ENCODE measurements at regions not wholly inside any gene's neighbourhood (a gene's known extent, or its start where the extent isn't known, plus 50 kb on each side); places are given as distances from the start of the nearest gene placed in this dataset.

DNA sequence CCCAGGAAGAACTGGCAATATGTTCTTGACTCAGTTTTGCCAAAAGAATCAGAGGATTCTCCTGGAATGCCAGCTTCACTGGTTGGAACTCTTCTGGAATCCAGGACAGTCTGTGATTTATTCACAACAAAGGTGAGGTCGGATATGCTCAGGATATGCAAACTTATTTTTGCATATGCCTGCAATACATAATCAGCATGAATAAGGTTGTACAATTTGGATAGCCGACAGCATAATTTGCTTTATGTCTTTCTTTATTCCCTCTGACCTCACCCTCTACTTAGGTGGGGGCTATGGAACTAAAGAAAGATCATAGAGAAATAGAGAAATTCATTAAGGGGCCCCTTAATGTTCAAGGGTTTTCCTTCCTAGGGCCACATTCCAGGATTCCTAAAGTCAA is 57.6 kb upstream of the AKR1E2 start:
- no peak for TF ChIP-seq CTCF (IDR thresholded peaks at IDR 0.05; ENCODE audit: borderline replicate concordance, extremely low read depth, low read length, poor library complexity, severe bottlenecking)
- no peak for TF ChIP-seq EZH2 (IDR thresholded peaks at IDR 0.05; ENCODE audit: borderline replicate concordance, low read depth, low read length, severe bottlenecking)

All from DND-41 (cell line).